Fibroblast of skin of right biceps (primary cell): ENCODE measurements at regions not wholly inside any gene's neighbourhood (a gene's known extent, or its start where the extent isn't known, plus 50 kb on each side); places are given as distances from the start of the nearest gene placed in this dataset.

Experiments used
- DNase-seq: peaks from one replicate; pipeline ENCODE4 v3.0.0-alpha.2; 2013

DNA sequence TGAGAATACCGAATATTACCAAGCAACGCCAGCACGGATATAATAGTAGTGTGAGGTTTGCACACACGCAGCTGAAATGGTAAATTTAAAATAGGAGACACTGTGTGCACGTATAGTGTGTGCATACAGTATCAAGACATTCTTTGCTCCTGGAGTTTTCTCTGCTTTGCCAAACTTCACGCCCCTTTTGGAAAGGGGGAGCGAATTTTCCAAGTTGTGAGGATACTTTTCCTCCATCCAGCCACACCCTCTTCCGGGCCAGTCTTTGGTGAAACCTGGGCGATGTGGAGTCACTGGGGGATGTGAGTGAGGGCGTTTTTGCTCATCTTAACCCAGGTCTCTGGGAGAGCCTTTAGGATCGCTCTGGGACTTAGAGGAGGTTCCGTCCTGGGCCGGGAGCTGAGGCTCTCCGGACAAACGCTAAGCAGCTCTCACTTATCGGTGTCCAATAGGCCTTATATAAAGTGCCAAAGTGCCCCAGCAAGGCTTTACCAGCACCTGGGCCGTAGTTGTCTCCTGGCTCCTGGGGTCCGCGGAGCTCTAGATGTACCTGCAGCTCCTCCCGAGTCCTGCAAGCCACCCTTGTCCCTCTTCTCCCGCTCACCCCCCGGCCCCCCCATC is 160.0 kb upstream of the MKI67 start:
- no peak for DNase-seq

DNA sequence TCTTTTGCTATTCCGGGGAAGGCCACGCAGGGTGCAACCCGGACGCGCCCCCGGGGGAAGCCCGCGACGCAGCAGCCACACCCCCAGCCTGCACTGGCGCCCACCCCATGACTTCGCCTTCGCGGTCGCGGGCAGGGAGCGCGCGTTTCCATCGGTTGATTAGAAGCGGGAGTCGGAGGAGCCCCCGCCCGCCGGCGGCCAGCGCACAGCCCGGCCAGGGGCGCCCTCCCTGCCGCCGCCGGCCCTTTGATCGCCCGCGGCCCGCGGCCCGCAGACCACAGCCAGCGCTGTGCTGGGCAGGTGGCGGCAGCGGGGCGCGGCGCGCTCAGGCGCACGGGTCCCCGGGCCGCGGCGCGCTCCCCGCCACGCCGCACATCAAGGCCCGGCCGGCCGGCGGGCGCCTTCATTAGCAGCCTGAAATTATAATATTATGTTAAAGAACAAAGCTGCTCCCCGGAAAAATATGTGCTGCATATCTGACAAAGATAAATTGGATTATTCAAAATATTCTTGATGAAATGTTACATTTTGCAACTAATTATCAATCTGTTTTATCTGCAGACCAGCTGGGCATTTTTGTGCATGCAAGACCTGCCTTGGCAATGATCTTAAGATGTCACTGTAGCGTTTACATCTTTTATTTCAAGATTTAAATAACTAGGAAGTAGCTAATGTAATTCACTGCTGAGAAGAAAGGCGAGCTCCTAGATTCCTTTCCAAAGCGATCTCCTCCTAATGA is 160.7 kb upstream of the MKI67 start:
- no peak for DNase-seq

DNA sequence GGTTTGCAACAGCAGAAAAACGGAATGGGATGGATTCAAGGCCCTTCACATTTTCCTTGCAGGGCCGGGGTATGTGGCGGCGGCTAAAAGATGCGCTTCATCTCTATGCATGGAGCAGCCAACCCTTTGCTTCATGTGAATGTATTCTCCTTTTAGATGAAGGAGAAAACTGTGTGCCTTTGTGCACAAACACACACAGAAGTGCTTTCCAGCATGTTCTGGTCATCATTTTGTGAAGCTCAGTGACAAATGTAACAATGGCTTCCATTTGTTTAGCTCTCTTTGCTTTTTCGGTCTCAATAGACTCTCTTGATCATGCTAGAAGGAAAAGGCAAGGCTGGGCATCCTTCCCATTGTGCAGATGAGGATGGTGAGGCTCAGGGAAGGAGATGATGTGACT is 161.7 kb upstream of the MKI67 start:
- no peak for DNase-seq

DNA sequence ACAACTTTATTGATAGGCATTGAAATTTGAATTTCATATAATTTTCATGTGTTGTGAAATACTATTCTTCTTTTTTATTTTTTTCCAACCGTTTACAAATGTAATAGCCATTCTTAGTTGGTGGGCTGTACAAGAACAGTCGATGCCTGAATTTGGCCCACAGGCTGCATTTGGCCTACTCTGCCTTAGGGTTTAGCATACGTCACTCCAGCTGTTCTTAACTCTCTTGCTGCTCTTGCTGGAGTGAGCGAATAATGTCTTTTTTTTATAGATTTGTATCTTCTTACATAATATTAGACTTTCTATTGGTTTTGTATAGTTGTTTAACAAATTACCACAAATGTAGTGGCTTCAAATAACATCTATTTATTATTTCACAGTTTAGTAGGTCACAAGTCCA is 163.4 kb upstream of the MKI67 start:
- DNase-seq, result no peak

DNA sequence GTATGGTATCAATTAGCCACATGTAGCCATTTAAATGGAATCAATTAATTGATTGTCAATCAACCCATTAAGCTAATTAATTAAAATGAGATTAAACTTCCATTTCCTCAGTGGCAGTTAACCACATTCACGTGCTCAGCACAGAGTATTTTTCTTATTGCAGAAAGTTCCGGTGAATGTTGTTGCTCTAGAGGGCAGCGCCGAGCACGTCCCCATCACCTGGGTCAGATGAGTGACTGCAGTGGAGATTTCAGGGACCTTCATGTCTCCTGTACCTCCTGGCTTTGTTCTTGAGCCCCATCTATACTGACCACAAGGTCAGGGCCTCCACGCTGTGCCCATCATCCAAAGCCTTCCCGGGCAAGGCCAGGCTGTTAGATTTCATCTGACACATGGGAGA is 168.8 kb upstream of the MKI67 start:
- DNase-seq, result no peak

DNA sequence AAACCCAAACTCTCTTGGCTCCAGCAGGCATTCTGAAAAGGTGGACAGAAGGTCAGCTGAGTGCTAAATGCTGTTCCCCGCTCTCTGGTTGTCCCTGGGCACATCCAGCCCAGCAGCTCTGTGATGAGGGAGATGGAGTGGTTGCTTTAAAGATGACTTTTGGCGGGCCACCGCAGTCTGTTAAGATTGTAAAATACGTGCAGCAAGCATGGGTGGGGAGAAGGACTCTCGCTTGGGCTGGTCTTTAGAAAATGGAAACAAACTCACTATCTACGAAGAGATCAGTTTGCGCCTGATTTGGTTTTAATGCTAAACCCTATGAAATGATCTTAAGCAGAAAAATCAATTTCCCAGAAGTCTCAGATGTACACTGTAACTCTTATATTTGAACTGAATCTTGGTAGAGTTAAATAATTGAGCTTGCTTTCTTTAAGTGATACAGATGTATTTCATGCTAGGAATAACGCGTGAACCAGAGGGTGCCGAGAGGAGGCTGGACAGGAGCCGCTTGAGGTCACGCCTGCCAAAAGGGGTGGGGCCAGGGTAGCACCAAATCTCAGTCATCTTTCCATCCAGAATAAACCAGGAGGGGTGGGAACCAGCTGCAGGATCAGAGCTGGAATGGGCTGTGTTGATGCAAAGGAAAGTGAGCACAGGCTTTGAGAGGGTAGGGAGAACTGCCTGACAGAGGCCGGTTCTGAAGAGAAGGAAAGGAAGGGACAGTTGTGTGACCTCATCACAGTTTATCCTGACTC is 170.2 kb upstream of the MKI67 start:
- no peak for DNase-seq

DNA sequence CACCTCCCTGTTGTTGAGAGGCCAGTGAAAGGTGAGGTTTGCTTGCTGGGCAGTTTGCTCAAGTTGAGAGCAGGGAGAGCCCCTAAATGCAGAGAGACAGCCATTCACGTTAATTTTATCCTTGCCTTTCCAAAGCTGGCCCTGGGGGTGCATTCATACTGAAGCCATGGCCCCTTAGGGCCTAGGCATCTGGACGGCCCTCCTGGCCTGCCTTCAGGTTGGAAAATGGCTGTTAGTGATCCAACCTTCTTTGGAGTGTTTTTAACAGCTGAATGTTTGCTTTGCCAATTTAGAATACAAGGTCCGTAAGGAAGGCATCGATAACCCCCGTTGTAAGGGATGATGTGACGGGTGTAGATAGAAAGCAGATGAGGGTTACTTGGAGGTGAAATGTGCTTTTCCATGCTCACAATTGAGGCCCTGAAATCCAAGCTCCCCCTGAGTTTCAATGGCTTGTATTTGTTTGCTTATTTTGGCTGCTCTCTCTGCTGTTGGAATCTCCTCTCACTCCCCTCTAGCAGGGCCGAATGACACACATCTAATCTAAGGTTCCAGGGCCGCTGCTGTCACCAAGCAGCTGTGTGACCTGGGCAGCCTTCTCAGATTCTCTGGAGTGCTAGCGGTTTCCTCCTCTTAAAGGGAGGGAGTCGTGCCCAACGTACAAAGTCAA is 171.6 kb upstream of the MKI67 start:
- DNase-seq, result no peak

DNA sequence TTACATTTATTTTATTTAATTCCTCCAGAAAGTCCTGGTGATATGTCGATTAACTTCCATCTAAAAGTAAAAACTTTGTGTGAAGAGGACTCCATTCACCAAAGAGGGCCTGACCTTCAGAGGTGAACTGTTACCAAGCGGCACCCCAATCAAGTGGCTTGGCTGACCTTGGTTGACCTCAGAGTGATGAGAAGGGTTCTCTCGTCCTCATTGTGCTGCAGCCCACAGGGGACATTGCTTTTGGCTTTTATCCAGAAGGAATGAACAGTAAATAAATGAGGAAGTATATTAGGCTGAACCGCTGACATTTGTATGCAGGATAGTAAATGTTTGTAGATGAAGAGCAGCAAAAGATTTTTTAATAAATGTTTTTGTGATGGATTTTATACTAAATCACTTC is 172.4 kb upstream of the MKI67 start:
- DNase-seq, result no peak

DNA sequence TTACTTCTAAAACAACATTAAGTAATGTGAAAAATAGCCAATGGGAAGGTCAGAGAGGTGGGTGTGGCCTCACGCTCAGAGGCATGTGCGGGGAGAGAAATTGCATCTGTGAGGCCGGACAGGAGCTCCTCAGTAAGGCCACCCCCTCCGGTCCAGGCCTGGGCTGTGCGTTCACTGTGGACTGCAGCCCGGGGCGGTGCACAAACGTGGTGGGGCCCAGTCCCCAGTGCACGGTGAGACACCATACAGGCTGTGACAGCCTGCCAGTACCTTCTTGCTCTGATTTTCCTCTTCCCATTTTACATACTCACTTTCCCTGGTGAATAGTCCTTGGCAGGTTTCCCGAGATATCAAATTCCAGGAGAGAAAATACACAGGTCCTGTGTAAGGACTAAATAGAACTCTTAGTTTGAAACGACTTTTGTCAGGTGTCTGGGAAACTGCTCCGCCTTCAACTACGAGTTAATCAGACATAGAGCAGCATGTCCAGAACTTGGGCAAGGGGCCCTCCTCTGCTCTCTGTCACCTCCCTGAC is 174.1 kb upstream of the MKI67 start:
- no peak for DNase-seq

DNA sequence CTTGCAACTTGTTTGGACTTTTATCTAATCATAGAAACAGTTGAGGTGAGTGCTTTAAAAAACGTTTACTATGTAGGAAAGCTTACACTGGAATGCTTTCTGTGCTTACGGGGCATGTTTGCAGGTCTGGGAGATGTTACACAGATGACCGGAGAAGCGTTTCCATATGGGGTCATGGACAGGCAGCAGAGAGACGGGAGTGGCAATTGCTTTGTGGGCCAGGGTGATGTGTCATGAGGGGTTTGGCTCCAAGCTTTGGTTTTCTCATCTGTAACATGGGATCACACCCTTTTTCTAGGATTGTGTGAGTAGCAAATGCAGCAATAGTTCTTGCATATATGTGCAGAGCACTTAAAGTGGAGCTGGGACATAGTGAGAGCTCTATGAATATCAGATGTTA is 174.8 kb upstream of the MKI67 start:
- DNase-seq, result no peak

DNA sequence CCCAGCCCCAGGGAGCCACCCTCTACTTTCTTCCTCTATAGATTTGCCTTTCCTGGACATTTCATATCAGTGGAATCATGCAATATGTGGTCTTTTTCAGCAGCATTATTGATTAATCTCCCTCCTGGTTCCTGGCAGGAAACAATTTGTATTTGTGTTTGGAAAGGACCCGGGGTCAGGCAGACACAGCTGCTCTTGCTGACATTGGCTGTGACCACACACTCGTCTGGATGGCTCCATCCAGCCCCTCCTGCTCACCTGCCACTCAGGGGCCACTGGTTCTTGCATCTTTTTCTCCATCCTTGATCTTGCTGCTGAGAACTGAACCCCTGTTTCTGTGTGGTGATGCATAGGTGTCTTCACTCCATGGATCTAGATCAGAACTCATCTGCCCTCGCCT is 176.6 kb upstream of the MKI67 start:
- DNase-seq, result no peak

DNA sequence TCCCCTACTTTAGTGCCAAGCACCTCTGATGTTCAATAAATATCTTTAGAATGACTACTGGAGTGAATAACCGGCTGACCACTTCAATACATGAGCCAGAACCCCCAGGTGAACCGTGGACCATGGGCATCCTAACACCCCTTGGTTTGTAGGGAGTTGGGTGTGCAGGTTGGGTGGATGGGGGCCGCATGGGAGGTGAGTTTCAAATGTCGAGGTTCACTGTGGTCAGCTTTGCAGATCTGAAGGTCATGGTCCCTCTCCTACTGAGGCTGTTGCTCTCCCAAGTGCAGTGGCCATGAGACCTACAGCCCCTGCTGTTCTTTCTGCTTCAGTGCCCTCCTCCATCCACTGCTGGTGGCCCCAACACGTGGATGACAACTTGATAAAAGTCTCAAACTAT is 178.0 kb upstream of the MKI67 start:
- DNase-seq, result no peak

DNA sequence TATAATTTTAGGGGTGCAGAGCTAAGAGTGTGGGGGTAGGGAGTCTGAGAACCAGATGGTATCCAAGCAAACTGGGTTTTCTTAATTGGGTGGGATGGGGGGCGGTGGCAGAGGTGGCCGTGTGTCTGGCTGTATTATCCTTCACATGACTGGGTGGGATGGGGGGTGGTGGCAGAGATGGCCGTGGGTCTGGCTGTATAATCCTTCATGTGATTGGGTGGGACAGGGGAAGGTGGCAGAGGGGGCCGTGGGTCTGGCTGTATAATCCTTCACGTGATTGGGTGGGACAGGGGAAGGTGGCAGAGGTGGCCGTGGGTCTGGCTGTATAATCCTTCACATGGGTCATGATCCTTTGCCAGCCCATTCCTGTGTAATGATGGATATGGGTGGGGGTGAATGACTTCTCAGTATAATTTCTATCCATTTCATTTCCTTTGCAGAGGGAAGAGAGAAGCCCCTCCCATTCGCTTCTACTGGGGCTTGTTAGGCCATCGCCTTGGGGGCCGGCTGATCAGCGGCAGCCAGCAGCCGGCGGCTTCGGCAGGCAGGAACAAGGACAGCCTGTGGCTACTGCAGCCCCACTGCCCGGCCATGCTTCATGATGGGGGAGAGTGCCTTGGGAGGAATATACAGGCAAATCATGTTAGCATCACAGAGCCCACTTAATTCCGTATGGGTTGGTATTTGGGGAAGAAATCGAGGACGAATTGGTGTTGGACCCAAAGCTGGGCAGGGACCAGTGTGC is 179.6 kb upstream of the MKI67 start:
- DNase-seq, result no peak

DNA sequence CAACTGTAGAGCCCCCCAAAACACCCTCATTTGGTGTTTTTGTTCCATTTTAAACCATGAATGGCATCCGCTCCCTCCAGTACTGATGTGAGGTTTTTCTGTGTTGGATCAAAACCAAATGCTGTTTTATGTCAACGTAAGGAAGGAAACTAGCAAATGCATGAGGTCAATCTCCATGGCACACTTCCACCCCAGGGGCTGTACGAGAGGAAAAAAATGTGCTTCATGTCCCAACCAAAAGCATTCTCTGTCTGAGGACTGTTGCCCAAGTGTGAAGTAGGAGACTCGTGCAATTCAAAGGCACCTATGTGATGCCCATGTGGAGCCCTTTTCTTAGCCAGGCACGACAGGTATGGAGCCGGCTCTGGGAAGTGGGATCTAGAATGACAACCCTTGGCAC is 180.3 kb upstream of the MKI67 start:
- no peak for DNase-seq

DNA sequence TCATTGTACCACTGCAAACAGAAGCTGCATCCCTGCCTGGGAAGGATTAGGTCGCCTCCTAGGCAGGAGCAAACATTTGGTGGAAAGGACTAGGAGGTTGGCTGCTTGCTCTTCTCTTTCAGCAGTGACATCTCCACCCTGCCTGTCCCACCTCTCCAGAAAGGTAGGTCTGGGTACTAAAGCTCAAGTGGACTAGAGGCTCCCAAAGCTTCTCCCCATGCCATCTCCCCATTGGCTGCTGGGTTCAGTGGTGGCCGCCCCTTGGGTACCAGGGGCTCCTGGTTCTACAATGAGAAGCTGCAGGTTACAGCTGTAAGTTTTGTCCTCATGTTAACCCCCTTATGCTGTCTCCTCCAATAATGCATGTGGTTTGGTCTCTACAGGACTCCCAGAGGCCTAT is 180.7 kb upstream of the MKI67 start:
- DNase-seq, result no peak

DNA sequence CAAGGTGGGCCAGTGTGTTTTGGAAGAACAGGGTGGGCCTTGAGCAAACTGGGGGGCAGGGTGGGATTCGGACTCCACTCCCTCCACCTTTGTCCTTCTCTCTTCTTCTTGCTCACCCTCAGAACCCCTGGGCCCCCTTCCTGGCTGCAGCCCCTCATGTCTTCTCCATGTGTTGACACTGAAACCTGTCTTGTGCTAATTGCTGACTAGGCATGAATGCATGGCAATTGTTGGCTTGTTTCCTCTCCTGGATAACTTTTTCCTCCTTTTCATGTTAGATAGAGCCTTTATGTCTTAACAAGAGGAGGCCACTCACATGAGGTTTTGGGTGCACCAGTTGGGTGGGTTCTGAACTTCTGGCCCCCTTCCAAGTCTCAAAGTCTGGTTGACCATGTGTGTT is 181.6 kb upstream of the MKI67 start:
- no peak for DNase-seq

DNA sequence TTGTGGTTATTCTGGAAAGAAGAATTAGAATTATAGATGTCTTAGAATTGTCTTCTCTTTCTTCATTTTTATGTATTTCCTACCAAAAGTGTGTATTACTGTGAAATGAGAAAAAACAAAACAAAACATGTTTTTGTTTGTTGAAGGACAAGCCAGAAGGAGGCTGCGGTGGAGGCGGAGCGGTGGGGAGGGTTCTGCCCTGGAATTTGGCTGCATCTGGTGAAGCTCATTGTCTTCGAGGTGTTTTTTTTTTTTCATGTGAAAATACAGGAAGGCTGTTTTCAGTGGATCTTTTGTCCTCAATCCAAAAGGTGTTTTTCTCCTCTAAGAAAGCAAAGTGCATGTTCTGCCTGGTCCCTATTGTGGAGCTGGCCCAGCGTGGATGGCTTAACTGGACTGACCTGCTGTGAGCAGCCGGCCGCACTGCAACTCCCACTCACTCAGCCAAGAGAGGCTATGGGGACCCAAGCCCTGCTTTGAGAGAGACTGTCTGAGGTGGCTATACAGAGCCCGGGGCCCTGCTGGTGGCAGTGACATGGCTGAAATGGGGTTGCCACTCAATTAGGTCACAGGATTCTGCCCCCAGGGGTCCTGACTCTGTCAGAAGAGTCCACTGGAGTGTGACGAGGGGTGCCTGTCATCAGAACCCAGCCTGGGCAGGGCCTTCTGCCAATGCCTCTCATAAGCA is 184.9 kb upstream of the MKI67 start:
- no peak for DNase-seq

DNA sequence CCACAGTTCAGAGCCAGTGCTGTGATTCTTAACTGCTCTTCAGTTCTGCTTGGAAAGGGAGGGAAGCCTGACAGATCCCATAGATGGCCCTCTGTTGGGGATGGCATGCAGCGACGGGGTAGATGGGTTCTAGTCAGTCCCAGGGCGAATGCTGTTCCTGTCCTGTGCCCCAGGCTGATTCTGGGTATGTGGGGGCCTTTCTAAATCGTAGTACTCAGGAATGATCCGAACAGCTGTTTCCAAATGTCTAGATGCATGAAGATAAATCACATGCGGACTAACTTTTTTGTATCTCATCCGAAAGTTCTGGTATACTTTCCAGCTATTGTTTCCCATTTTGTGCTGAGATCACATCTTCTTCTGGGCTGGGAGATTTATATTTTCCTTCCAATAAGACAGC is 186.0 kb upstream of the MKI67 start:
- no peak for DNase-seq

DNA sequence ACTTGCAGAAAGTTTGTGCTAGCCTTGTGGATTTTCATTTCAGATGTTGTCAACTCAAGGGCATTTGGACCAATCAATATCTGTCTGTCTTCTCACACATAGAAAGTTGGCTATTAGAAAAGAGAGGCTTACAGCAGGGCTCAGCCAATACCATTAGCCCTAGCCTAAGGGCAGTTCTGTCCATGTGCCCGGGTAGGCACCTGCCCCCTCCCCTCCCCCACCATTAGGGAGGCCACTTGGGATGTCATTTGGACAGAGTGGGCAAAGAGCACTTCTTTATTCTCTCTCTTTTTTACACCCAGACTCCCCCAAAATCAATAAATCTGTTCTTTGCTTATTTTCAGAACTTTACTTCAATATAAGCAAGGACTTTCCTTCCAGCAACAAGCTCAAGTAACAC is 188.5 kb upstream of the MKI67 start:
- DNase-seq, result no peak

DNA sequence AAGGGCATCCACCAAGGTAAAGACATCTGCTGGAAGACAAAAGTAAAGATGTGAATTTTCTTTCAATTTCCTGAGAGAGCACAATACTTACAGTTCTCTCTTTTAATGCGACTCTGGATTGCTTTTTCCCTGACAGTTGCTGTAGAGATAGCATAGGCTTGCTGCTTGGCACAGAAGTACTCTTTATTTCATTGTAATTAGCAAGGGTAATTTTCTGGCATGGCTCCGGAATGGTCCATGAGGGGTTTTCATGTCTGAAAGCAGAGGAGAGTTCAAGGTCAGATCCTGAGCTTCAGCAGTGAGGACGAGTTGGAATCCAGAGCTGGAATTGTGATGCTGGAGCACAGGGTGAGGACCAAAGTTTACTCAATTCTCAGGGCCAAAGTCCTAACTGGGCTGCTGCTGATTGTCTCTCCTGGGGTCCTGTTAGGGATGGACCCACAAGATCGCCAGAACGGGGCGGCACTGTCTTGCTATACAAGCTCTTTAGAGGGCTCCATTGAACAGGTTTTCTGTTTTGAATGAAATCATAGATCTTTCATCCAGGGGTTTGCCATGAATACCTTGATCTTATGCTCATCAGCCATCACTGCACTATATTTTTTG is 190.0 kb upstream of the MKI67 start:
- no peak for DNase-seq

DNA sequence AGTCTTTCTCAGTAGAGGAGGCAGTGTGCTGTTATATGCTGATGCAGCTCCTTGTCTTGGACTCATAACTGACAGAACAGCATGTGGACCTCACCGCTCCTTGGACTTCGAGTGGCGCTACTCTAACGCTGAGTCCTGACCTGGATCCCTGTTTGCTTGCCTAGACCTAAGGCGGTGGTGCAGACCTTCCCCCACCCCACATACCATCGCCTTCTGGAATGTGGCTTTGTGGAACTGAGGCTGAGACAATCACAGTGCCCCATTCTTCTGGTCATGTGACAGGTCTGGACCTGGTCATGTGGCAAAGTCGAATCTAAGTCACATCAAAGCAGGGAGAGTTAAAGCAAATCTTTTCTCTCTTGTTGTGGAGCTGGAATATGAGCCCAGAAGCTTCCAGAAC is 190.7 kb upstream of the MKI67 start:
- no peak for DNase-seq

DNA sequence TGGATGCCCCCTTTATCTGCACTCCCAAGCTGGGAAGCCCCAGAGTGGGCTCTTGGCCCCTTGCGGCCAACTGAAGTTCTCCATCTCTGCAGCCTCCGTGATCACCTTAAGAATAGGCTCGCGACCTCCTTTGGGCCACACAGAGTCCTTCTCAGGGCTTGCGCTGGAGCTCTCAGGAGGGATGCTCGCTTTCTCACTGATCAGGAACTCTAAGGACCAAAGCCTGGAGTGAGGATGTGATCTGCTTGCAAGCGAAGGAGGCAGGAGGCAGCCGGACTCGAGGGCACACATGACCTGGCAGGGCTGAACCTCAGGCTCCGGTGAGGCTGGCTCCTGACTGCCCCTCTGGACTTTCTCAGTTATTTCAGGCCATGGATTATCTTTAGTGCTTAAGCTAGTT is 192.1 kb upstream of the MKI67 start:
- DNase-seq, result no peak
